HG03469 (cell line): ENCODE measurements at regions not wholly inside any gene's neighbourhood (a gene's known extent, or its start where the extent isn't known, plus 50 kb on each side); places are given as distances from the start of the nearest gene placed in this dataset.

Source experiments
- ATAC-seq: cut with Tn5 transposase; IDR thresholded peaks from one replicate; pipeline ENCODE4 v1.9.1; 2021; ENCODE audit warnings: mild to moderate bottlenecking, moderate library complexity, moderate number of reproducible peaks; ENCODE audit not compliant: unreplicated experiment

DNA sequence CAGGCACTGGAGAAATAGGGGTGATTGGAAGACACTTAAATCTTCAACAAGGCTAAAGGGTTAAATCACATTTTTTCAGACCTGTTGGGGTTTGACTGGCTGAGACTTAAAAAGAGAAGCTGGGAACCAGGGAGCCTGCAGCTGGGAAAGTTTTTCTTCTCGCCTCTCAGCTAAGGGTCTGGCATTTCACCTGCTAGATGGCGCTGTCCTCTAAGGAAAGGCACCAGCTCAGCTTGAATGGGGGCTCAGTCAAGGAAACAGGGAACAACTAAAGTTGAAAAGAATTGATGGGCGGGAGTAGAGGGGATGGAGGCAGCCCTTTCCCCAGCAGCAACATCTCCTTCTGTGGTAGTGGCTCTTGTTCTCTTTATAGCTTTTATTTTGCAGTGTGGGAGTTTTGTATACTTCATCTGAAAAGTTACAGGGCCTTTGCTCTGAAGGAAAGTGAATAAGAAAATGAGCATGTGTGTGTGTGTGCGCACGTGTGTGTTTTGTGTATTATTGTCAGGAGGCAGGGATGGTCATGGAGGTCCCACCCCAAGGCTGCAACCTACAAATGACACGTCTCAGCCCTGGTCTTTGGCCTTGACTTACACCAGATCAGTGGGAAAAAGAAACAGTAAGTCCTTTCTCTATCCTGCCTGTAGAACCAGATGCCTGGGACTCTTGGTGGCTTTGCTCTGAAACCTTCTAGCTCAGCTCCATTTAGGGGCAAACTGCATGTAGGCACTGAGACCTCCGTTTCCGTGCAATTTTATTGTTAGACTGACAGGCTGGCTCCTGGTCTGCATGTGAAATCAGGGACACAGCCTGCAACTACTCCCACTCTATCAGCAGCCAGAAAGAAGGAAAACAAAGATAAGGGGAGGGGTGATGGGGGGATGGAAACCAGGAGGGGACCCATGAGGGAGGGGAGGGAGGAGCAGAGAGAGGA, 316.2 kb upstream of the CLINT1 start:
- no peak for ATAC-seq

DNA sequence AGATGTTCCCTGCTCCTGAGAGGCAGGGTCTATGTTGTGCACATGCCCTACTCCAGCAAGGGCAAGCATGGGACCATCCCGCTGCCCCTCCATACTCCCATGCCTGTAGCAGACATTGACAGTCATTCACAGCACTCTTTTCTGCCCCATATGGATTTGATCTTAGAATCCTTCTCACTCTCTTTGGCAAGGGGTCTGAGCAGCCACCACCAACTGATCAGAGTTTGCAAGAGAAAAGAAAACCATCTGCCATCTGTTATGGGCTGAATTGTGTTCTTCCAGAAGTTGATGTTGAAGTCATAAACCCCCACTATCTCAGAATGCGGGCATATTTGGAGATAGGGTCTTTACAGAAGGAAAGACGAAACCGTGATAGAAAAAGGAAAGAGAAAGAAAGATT, 315.1 kb upstream of the CLINT1 start:
- no peak for ATAC-seq

DNA sequence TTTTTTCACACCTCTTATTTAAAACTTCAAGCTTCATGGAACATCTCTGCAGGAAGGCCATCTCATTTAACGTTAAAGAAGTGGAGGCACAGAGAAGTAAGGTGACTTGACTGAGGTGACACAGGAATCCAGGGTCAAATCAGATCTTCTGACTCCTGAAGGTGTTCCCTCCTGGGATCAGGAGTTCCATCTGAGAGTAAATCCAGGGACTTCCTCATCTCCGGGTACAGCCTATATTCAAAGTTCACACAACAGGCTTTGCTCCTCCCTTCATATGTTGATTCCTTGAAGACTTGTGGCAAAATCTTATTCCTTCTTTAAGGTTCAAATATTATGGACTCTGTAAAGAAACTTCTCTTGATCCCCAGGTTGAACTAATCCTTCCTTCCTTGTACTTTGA, 313.1 kb upstream of the CLINT1 start:
- ATAC-seq = no peak

DNA sequence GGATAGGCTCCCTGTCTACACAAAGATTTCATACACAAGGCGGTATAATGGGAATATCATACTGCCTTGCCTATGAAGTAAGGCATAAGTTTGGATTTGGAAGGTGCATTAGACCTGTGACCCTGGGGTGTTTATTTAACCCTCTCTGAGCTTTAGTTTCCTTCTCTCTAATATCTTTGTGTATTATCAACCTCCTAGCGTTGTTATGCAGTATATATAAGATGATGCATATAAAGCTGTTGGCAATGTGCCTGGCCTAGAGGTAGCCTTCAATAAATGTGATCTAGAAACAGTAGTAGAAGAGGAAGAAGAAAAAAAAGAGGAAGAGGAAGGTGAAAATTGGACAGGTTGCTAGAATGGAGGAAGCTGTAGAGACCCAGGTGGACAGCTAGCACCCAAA, 311.6 kb upstream of the CLINT1 start:
- no peak for ATAC-seq

DNA sequence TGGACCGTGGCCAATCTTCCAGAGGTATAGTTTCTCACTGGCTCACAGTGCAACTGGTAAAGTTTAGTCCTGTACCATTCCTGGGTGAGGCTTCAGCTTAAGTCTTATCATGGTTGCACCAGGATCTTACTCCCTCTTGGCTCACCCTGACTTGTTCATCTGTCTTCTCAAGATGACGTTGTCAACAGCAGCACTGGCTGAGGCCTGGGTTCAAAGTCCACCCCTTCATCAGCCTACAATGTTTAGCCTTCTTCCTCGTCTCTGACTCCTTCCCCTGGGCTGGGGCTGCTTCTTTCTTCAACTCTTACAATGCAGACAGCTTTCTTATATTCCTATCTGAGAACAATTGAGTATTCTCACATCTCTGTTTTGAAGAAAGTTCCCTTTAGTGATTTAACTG, 311.1 kb upstream of the CLINT1 start:
- ATAC-seq = no peak

DNA sequence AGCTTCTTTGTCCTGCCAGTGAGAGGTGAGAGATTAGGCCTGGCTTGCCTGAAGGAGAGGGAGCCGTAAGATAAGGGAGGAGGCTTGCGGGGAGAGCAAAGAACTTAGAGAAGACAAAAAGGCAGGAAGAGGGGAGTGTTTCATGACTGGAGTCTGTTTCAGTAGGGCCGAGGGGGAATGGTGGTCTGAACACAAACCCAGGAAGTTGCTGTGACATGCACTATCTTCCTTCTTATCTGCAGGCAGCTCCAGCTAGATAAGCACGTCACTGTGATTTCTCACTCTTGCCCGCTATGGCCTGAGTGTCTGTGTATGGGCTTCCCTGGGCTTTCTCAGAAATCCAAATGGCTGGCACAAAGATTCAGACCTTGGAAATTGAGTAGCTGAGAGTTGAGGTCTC, 307.5 kb upstream of the CLINT1 start:
- no peak for ATAC-seq

DNA sequence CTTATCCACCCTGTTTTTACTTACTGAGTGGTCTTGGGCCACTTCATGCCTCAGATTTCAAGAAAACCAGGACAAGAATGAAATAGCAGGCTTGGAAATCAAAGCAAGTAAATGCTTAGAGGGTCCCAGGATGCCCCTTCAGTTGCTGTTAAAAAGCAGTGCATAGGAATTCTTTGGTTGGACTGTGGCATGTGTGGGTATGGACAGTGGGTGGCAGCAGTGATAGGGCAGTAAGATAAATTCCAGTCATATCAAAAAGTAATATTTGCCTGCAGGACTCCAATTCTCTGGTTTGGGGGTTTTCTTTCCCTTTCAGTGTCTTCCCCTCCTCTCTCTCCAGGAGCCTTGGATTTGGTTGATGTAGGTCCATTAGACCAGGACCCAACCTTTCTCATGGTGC, 306.7 kb upstream of the CLINT1 start:
- ATAC-seq = no peak

DNA sequence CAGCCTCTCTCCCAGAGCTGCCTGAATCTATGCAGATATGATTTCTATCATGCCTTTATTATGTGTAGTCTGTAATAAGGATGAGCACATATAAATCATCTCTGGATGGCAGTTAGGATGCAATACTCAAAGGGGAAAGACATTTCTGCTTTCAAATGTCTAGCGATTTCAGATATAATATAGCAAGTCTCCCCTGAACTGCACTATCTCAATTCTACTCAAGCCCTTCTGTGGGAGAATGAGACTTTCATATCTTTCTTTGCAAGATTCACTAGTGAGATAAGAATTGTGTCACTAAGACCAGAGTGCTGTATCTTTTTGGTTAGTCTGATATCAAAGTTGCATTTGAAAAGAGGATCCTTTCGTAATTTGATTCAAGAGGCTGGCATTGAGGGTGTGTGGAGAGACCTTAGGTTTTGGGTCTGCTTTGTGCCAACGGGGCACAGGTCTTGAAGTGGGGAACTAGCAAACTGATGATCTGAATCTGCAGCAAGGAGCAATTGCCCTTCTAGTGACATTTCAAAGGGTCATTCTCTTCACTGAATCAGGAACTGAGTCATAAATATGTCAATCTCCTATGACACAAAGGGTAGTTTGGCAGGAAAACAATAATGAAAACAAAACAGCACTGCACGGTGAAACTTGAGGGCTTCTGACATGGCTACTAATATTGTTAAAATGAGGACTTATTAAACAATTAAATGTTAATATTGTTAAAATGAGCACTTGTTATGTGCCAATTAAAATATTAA, 305.5 kb upstream of the CLINT1 start:
- no peak for ATAC-seq

DNA sequence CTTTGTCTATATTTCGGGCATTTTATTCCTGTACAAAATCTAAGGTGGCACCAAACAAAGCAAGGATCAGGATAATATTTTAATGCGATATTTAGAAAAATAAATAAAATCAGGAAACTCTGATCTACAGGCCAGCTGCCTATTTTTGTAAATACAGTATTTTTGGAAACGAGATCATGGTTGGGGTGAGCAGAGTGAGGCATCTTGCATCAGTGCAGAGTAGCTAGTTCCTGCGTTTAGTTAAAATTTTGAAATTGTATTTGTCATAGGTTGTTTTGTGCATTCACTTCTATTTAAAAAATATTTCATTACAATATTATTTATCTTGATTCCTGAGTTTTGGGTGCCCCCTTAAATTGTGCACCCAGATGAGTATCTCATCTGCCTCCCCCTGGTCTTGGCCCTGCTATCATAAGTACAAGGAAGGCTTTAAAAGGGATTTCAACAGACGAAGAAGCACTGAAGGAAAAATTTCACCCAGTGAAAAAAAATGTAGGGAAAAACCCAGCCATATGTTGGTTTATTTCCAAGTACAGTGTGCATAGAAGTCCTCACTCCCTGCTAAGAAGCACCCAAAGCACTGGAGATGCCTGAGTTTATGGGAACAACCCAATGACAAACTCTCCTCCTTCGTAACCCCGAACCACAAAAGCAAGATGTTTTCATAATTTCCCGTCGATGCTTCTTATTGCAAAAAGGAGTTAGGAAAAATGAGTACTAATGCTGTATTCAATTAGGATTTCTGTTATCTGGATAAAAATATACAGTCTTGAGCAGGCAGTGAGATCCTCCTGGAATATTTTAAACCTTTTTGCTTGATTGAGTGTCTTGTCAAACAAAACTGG, 304.7 kb upstream of the CLINT1 start:
- no peak for ATAC-seq

DNA sequence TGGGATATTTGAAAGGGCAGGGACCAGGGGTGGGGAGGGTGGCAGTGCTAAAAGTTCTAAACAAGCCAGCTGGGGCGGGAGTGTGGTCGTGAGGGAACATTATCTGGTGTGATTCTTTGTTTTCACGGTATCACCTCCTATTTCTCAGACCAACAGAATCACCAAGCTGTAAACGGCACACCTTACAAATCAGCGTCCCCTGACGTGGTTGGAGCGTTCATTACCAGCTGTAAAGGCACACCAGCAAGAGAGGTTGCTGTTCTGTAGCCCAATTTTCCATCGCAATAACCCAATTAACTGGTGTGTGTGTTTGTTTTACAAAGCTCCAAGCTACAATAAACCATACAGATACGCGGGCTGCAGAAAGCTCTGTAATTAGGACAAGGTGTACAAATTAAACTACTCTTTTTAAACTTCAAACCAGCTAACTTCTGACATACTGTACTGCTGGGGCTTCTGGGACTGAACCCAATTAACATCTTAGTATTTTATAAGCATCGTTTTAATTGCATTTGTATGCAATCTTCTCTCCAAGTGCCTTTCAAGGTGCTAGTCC, 303.6 kb upstream of the CLINT1 start:
- no peak for ATAC-seq

DNA sequence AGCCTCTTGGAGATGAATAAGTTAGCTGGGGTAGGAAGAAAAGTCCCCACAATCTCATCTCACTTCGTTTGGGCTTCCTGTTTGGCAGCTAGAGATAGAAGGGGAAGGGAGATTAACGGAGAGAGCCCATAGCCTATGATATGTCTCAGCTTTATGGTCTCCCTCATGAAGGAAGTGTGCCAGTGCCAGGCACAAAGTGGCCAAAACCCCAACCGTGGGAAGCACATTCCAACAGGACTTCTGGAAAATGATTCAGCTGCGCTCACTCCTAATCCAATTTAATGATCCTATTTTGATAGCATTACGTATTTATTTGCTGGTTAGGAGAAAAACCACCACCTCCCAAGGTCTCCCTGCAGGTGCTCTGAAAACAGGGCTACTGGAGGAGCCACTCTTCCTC, 303.1 kb upstream of the CLINT1 start:
- no peak for ATAC-seq

DNA sequence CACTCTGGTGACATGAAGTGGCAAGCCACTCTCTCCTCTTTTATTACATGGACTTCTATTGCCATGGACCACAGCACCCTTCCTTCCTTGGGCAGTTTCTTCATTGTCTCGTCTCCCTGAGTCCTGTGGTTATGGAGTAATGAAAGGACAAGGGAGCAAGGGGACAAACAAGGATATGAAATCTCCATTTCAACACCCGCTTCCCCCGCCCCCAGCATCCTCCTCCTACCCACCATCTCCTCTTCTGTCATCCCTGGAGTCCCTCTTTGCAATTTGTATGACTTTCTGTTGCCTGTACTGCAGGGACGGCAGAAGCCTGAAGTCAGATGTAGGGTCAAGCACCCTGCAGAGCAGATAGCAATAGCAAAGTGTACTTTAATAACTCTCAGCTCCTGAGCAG, 300.7 kb upstream of the CLINT1 start:
- ATAC-seq = no peak

DNA sequence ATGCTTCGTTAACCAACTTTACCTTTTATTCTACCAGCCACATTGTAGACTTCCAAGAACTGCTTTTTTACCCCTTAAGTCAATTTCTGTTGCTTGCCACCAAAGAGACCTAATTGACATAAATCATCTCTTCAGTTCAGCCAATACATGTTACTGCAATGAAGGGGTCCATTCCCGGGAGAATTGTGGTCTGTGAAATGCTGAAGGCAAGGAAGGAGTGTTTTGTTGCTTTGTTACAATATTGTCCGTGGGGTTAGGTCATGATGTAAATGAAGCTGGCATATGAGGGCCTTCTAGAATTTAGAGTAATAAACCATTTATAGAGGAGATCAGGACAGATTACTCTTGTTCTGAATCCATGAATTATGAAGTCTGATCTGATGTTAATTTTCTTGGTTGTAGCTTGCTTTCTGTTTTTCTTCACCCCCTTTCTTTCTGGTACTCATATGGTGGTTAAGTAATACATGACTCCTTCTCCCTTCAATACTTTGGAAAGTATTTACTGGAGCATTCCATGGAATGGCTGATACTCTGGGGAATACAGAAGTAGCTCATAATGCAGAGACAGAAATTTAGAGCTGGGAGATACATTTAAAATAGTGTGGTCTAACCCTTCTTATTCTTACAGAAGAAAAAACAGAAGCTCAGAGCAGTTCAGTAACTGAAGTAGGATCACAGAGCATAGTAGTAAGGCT, 297.0 kb upstream of the CLINT1 start:
- ATAC-seq = no peak

DNA sequence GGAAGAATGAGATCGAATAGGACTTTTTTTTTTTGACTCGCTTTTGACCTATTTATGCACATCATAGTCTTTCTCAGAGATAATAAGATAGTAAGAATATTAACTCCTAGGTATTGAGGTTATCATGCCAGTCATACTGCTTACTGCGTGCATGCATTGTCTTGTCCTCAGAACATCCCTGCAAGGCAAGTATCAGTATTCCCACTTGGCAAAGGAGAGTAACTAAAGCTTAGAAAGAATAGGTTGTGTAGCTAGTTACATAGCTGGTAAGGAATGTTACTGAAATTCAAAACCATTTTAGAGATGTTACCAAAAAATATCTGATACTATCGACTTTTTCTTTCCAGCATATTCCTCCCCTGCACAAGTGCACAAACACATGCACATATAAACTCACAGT, 296.1 kb upstream of the CLINT1 start:
- no peak for ATAC-seq

DNA sequence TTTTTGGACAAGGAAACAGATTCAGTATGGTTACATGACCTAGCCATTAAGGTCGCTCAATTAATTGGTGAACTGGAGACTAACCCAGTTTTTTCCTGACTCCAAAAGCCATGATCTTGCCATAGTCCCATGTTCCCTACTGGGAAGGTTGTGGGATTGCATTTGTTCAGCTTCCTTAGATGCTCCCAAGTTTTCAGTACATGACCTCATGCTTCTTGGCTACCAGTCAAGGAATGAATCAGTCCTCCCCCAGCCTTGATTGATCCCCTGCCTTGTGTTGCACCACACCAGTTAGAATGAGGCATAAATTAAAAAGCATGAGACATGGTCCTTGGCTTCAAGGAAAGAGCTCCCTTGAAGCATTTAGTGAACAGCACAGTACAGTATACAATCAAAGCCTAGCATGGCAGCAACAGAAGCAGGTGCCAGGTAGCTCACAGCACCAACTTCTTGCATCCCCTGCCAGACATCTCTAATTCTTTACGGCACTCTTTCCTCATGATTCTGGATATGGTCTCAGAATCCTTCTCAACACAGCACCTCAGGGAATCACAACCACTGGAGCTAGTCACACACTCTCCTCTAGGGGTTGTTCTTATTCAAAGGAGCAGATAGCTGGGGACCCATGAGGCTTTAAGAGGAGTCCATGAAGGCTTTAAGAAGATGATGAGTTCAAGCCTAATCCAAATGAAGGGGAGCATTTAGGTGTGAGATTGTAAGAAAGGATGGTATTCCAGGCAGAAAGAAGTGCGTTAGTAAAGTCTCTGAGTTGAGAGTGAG, 295.5 kb upstream of the CLINT1 start:
- ATAC-seq = no peak

DNA sequence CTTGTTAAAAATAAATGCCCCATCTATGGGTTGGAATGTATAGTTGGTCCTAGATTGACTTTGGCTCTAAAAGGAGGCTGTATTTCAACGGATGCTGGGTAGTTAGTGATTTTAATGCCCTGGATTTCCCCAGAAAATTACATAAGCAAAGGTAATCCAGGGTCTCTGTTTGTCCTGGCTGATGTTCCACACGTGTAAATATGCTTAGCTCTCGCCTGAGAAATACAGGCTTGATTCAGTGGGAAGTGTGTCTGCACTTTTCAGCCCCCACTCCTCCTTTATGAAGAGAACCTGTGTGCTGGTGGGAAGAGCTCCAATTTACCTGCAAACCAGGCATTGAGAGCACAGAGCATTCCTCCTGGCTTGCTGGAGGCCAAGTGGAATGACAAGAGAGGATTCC, 294.6 kb upstream of the CLINT1 start:
- no peak for ATAC-seq

DNA sequence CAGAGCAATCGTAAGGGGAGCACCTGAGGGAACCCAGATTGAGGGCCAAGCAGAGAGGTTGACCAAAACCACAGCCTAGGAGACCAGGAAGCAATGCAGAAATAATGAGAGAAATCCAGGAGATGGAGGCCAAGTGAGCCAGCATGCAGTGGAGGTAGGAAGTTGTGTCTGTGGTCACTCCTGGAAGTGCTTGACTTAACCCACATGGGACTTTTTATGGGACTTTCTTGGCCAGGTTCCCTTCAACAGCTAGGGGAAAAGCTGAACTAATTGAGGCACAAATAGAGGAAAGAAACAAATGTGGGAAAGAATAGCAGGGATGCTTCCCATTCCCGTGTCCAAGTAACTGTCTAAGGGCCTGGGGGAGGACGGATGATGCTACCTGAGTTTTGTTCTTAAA, 293.2 kb upstream of the CLINT1 start:
- ATAC-seq = no peak

DNA sequence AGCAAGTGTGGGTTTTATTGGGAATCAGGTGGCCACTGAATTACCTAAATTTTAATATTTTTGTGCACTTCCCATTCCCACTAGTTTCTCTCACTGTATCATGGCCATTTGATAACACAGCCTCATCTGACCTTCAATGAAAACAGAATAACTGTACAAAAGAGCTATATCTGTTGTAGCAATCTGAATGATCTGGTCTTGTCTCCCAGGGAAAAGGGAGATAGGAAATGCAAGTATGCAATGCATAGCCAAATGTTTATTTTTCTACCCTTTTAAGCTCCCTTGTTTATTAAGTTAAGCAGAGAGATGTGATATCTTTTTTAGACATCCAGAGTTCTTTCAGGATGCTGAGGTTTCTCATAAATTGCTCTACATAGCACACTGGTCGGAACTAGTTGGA, 288.3 kb upstream of the CLINT1 start:
- ATAC-seq = no peak

DNA sequence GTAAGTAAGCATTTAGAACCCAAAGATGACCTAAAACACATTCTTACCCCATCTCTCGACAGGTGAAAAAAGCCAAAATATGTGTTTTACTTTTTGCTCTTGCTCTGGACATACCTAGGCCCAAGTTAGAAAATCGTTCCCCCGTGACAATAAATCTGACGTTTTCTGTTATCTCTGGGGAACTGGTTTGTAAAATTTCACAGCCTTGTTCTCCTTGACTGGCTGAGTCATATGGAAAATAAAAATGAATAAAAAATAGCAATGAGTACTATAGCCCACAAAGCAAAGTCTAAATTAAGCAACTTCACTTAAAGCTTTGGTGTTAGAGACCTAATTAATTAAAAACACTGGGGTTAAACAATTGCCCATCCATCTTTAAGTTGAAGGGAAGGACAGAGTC, 286.9 kb upstream of the CLINT1 start:
- ATAC-seq = no peak

DNA sequence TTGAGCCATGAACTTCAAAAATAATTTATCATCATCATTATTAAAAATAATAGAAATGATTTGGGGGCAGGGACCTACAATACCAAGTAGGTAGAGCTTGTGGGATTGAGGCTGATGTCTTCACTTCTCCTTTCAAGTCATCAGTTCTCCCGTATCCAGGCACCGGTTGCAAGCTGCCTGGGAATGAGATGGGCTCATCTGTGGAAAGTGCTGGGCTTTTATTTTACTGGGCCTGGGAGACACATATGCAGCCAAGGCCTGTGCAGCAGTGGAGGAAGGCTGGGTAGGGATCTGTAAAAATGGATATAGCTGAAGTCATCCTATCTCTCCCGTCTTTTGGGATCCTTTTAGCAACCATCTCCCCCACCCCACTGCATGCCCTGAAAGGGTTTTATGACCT, 284.1 kb upstream of the CLINT1 start:
- no peak for ATAC-seq
